K562 (cell line): ENCODE measurements at regions not wholly inside any gene's neighbourhood (a gene's known extent, or its start where the extent isn't known, plus 50 kb on each side); places are given as distances from the start of the nearest gene placed in this dataset.
"Not testable (repeated sequence)": the region's sequence is repeated elsewhere in the genome, so short reads cannot be mapped to it uniquely, and the experiment has no call there.

Source experiments
- ATAC-seq: fragments of 200-7000 bp; cut with Tn5 transposase; 3 replicates; pipeline ENCODE4 v1.9.1; 2020; ENCODE audit warnings: moderate library complexity
- BruUV-seq: library from RNA; stranded (reverse); fragments of 400-500 nt; replicated peaks from 2 replicates; lab custom pipeline; 2021; lab: Mats Ljungman, UMichigan
- CTCF ChIA-PET: fragments of 300-600 bp; formaldehyde crosslinking; extraction: SDS; loops from one replicate; lab custom pipeline; 2021; ENCODE audit warnings: low intra/inter-chr PET ratio; lab: Yijun Ruan, JAX
- POLR2A ChIA-PET: fragments of 300-600, 350-650 bp; sonication (Branson Sonifier 250); formaldehyde crosslinking; extraction: SDS; loops from one replicate; lab custom pipeline; 2021; ENCODE audit warnings: antibody characterized with exemption, inconsistent platforms; lab: Yijun Ruan, JAX
- DNase-seq, 4 experiments: peaks; one replicate each; pipeline versions ENCODE4 v3.0.0 to v3.0.0-alpha.2; 2011 to 2018; ENCODE audit warnings: low spot score in 3 of 4, mixed read lengths in 3 of 4; ENCODE audit errors: extremely low read depth in 1 of 4
- FAIRE-seq: peaks from 2 replicates; lab custom pipeline; 2011; peaks lifted over from hg19 to GRCh38; lab: Jason Lieb, UNC
- H2AFZ ChIP-seq: 2 replicates; pipeline ENCODE4 v1.6.0; 2011; ENCODE audit warnings: low read depth, low read length, control low read depth, inconsistent platforms
- H3K27ac ChIP-seq: fragments of 200-600 bp; 3 replicates; pipeline ENCODE4 v1.8.0; 2011; ENCODE audit warnings: low read depth, mild to moderate bottlenecking, control low read depth, inconsistent platforms, low read length, moderate library complexity, mixed read lengths; ENCODE audit errors: extremely low read depth
- H3K27me3 ChIP-seq, 2 experiments: fragments of 300-600 bp in 1 of 2; 2 replicates in 1 of 2; 3 replicates in 1 of 2; pipeline versions ENCODE4 v1.6.0 to v1.8.0; 2011; ENCODE audit warnings: inconsistent platforms in 2 of 2, low read length in 2 of 2, mild to moderate bottlenecking in 1 of 2, mixed read lengths in 1 of 2, moderate library complexity in 1 of 2; ENCODE audit not compliant: control insufficient read depth in 2 of 2, insufficient read depth in 2 of 2
- H3K36me3 ChIP-seq: fragments of 300-600 bp; 3 replicates; pipeline ENCODE4 v1.8.0; 2011; ENCODE audit warnings: mild to moderate bottlenecking, low read length, inconsistent platforms; ENCODE audit not compliant: control insufficient read depth, insufficient read depth
- H3K4me1 ChIP-seq, 2 experiments: fragments of 200-600 bp in 1 of 2; replicated peaks in 1 of 2; 2 replicates in 1 of 2; 3 replicates in 1 of 2; pipeline versions ENCODE4 v1.5.1 to v1.8.0; 2011; ENCODE audit warnings: inconsistent platforms in 2 of 2, low read length in 2 of 2, mild to moderate bottlenecking in 1 of 2, mixed read lengths in 1 of 2, moderate library complexity in 1 of 2; ENCODE audit not compliant: control insufficient read depth in 2 of 2, insufficient read depth in 2 of 2
- H3K4me2 ChIP-seq: 2 replicates; pipeline ENCODE4 v1.6.1; 2011; ENCODE audit warnings: low read length, control low read depth, inconsistent platforms, mixed read lengths; ENCODE audit not compliant: insufficient read depth
- H3K4me3 ChIP-seq: fragments of 200-600 bp; sonication (generic), shearing (Covaris generic); 2 replicates; pipeline ENCODE4 v1.5.1; 2016; ENCODE audit warnings: control low read depth, inconsistent platforms
- H3K79me2 ChIP-seq: fragments of 200-600 bp; 3 replicates; pipeline ENCODE4 v1.8.0; 2011; ENCODE audit warnings: low read length, inconsistent platforms; ENCODE audit not compliant: control insufficient read depth, insufficient read depth
- H3K9ac ChIP-seq, 2 experiments: 2 replicates each; pipeline versions ENCODE4 v1.6.0 to v1.6.1; 2011; ENCODE audit warnings: low read depth in 2 of 2, low read length in 2 of 2, control low read depth in 1 of 2, inconsistent platforms in 1 of 2, mild to moderate bottlenecking in 1 of 2, mixed read lengths in 1 of 2; ENCODE audit not compliant: insufficient read depth in 1 of 2
- H3K9me1 ChIP-seq: one replicate; pipeline ENCODE4 v1.6.0; 2011; ENCODE audit warnings: inconsistent platforms, mild to moderate bottlenecking, low read length, moderate library complexity; ENCODE audit not compliant: control insufficient read depth, insufficient read depth
- H3K9me3 ChIP-seq: replicated peaks from 2 replicates; pipeline ENCODE4 v1.5.1; 2011; ENCODE audit warnings: low read depth, low read length, inconsistent platforms; ENCODE audit not compliant: control insufficient read depth, insufficient read depth
- H4K20me1 ChIP-seq: replicated peaks from 2 replicates; pipeline ENCODE4 v1.6.1; 2011; ENCODE audit warnings: low read length, inconsistent platforms, mixed read lengths; ENCODE audit not compliant: control insufficient read depth, insufficient read depth
- C11orf30 ChIP-seq: fragments of 450-650 bp; IDR thresholded peaks from 2 replicates; pipeline ENCODE4 v1.6.1; 2016; ENCODE audit warnings: low read depth, mild to moderate bottlenecking
- DACH1 ChIP-seq: fragments of 450-650 bp; IDR thresholded peaks from 2 replicates; pipeline ENCODE4 v1.6.1; 2018; ENCODE audit not compliant: partially characterized antibody
- HNRNPL ChIP-seq: fragments of 200-400 bp; formaldehyde crosslinking; IDR thresholded peaks from 2 replicates; pipeline ENCODE4 v1.6.1; 2017; ENCODE audit warnings: low read depth, mild to moderate bottlenecking, low read length
- PBX2 ChIP-seq, 2 experiments: IDR thresholded peaks in 1 of 2; conservative IDR thresholded peaks in 1 of 2; 2 replicates each; pipeline ENCODE4 v1.6.1; 2016; ENCODE audit warnings: low read depth in 2 of 2, mild to moderate bottlenecking in 1 of 2, missing compliant biosample characterization in 1 of 2, missing genetic modification characterization in 1 of 2, moderate library complexity in 1 of 2
- SP2 ChIP-seq: IDR thresholded peaks from 2 replicates; pipeline ENCODE4 v1.6.1; 2011; ENCODE audit warnings: mild to moderate bottlenecking, low read depth, low read length, moderate library complexity; ENCODE audit not compliant: poor library complexity, severe bottlenecking; ENCODE audit errors: extremely low read depth
- SPI1 ChIP-seq: IDR thresholded peaks from 2 replicates; pipeline ENCODE4 v1.6.1; 2011; ENCODE audit warnings: low read depth, low read length, control low read depth, borderline replicate concordance
- TRIM28 ChIP-seq: fragments of 450-650 bp; IDR thresholded peaks from 2 replicates; pipeline ENCODE4 v1.6.1; 2017
- ZNF316 ChIP-seq: fragments of 450-650 bp; IDR thresholded peaks from 2 replicates; pipeline ENCODE4 v1.6.1; 2016
- ZNF551 ChIP-seq: fragments of 250-450 bp; sonication (Bioruptor Pico); IDR thresholded peaks from 2 replicates; pipeline ENCODE4 v1.5.0; 2021; ENCODE audit warnings: mild to moderate bottlenecking, moderate library complexity
- WGBS: fragments of 100-300 bp; shearing (Covaris generic); methylation state at CpG from one replicate; pipeline ENCODE4 v1.1.6; 2016; ENCODE audit warnings: low coverage, mixed read lengths; ENCODE audit not compliant: insufficient coverage; ENCODE audit errors: missing lambda C conversion rate; 5-methylcytosine and 5-hydroxymethylcytosine counted together
- in situ Hi-C: fragments of 300-500 bp; cut with MboI; formaldehyde crosslinking; loops from 4 replicates; pipeline ENCODE4 v1.15.0; 2018; ENCODE audit warnings: inconsistent platforms, mixed read lengths
- intact Hi-C: fragments of 100-400 bp; cut with micrococcal nuclease; formaldehyde crosslinking; loops from 2 replicates; pipeline ENCODE4 v1.14.2; 2022
- TF ChIP-seq, protein P1 (sequence below): fragments of 200-800 bp; sonication (Bioruptor generic); IDR thresholded peaks from 2 replicates; pipeline ENCODE4 v1.6.1; 2017; ENCODE audit warnings: missing genetic modification characterization, missing compliant biosample characterization

GRCh38 chr15:29505535-29505934 is 235.9 kb upstream of the NSMCE3 start:
- H3K27me3 ChIP-seq, intact Hi-C loops, H3K27ac ChIP-seq, H3K4me3 ChIP-seq, in situ Hi-C loops, H2AFZ ChIP-seq, H3K9ac ChIP-seq, H3K4me1 ChIP-seq, H3K4me2 ChIP-seq, CTCF ChIA-PET, H3K36me3 ChIP-seq, DNase-seq, ATAC-seq, BruUV-seq, H4K20me1 ChIP-seq, FAIRE-seq, H3K9me3 ChIP-seq, H3K9me1 ChIP-seq, POLR2A ChIA-PET, H3K79me2 ChIP-seq: not testable (repeated sequence)
- WGBS, result 0% methylated on average over 5 of the region's 5 CpGs
- peak; percentile 48; the same call in 1 of the 2 replicates for TF ChIP-seq ZNF316
- peak; percentile 25; the same call in 1 of the 2 replicates for TF ChIP-seq C11orf30

GRCh38 chr15:29490747-29491471 is 221.3 kb upstream of the NSMCE3 start:
- H3K27me3 ChIP-seq, result no peaks in the 10 kb centered on the region; a peak in 1 of 5 replicates
- no peaks in the 10 kb centered on the region; the same call in 1 of the 2 replicates for H3K9me3 ChIP-seq
- under 1% methylated on average over 21 of the region's 25 CpGs for WGBS
- H3K4me1 ChIP-seq, result no peaks in the 10 kb centered on the region
- ATAC-seq, result no peak
- no peaks in the 10 kb centered on the region for H3K9me1 ChIP-seq
- no peak overlapping the region for H2AFZ ChIP-seq
- no peak overlapping the region for H3K9ac ChIP-seq
- FAIRE-seq, result no peak
- no peak for DNase-seq
- POLR2A ChIA-PET, result interaction anchor here (0.6 kb wide), 1 partner anchor 404 kb away, joined by 3 read pairs; no protein-coding TSS in a partner anchor
- BruUV-seq, result no TSS peak
- H3K27ac ChIP-seq, result no peak overlapping the region
- H3K36me3 ChIP-seq, result no peaks in the 10 kb centered on the region
- CTCF ChIA-PET, result no interaction called here
- H3K4me3 ChIP-seq, result no peak overlapping the region
- in situ Hi-C loops, result no loop called here
- no peaks in the 10 kb centered on the region for H3K79me2 ChIP-seq
- intact Hi-C loops, result no loop called here
- H3K4me2 ChIP-seq, result no peak overlapping the region
- no peaks in the 10 kb centered on the region for H4K20me1 ChIP-seq
- TF ChIP-seq PBX2 (CRISPR knock-in tag; IDR thresholded peaks at IDR 0.05; ENCODE audit: low read depth) (no peak), PBX2 (tag; conservative IDR thresholded peaks at IDR 0.05; ENCODE audit: low read depth) (no peak), SP2 (no peak), TRIM28 (no peak), DACH1 (no peak), HNRNPL (no peak), ZNF551 (CRISPR knock-in tag) (no peak), SPI1 (no peak)
- TF ChIP-seq, protein P1, sequence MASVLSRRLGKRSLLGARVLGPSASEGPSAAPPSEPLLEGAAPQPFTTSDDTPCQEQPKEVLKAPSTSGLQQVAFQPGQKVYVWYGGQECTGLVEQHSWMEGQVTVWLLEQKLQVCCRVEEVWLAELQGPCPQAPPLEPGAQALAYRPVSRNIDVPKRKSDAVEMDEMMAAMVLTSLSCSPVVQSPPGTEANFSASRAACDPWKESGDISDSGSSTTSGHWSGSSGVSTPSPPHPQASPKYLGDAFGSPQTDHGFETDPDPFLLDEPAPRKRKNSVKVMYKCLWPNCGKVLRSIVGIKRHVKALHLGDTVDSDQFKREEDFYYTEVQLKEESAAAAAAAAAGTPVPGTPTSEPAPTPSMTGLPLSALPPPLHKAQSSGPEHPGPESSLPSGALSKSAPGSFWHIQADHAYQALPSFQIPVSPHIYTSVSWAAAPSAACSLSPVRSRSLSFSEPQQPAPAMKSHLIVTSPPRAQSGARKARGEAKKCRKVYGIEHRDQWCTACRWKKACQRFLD (CRISPR knock-in tag), result no peak
